ENCODE measurements at regions not wholly inside any gene's neighbourhood (a gene's known extent, or its start where the extent isn't known, plus 50 kb on each side); places are given as distances from the start of the nearest gene placed in this dataset.

DNA sequence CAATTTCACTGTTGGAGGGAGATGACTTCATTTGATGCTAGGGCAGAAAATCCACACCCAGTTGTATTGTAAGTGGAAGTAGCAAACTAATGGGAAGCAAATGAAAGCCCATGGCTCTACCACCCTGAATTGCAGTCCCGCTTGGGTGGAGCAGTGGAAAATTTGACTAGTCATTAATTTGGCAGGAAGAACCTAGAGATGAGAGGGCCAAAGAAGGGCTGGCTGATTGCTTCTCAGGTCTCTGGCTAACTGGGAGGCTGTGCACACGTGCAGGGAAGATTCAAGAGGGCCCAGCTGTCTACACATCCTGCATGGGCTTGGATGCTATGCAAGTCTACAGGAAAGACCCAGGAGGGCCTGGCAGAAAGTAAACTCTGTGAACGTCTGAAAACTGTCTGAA, 466.2 kb downstream of the TFAP2A start:
- no peaks in the 10 kb centered on the region for H3K27me3 ChIP-seq (ENCODE audit: control insufficient read depth in 3 of 3, insufficient read depth in 3 of 3, low read length in 2 of 3)
- ATAC-seq (ENCODE audit: insufficient read depth, low FRiP score) (no peak), DNase-seq (no peak)
- TF ChIP-seq CTCF (IDR thresholded peaks at IDR 0.05; ENCODE audit: control extremely low read depth, extremely low read depth), result no peak
- no peaks in the 10 kb centered on the region for H3K36me3 ChIP-seq (ENCODE audit: control insufficient read depth in 4 of 4, insufficient read depth in 4 of 4, low read length in 4 of 4)
- no peak overlapping the region for H3K27ac ChIP-seq (ENCODE audit: low read depth in 1 of 2, low read length in 1 of 2)
- no peak overlapping the region for H3K9ac ChIP-seq (ENCODE audit: insufficient read depth in 1 of 2, low read length in 2 of 2)
- WGBS, 2 donors, result 59 to 68% methylated on average over 3 of the region's 3 CpGs
- H3K4me1 ChIP-seq (ENCODE audit: control insufficient read depth in 5 of 5, insufficient read depth in 5 of 5, low read length in 5 of 5), result no peaks in the 10 kb centered on the region
- H3K9me3 ChIP-seq (ENCODE audit: control insufficient read depth in 4 of 4, insufficient read depth in 3 of 4, low read length in 3 of 4), result no peaks in the 10 kb centered on the region
- H3K4me3 ChIP-seq, result no peak overlapping the region

- no peak for TF ChIP-seq CTCF (IDR thresholded peaks at IDR 0.05; ENCODE audit: control extremely low read depth, extremely low read depth)
- Histone ChIP-seq H3K27ac (ENCODE audit: low read depth in 1 of 2, low read length in 1 of 2) (no peak overlapping the region), H3K4me3 (no peak overlapping the region), H3K36me3 (ENCODE audit: control insufficient read depth in 4 of 4, insufficient read depth in 4 of 4, low read length in 4 of 4) (no peaks in the 10 kb centered on the region), H3K9ac (ENCODE audit: insufficient read depth in 1 of 2, low read length in 2 of 2) (no peak overlapping the region), H3K27me3 (ENCODE audit: control insufficient read depth in 3 of 3, insufficient read depth in 3 of 3, low read length in 2 of 3) (no peaks in the 10 kb centered on the region), H3K4me1 (ENCODE audit: control insufficient read depth in 5 of 5, insufficient read depth in 5 of 5, low read length in 5 of 5) (no peaks in the 10 kb centered on the region), H3K9me3 (ENCODE audit: control insufficient read depth in 4 of 4, insufficient read depth in 3 of 4, low read length in 3 of 4) (peaks cover 0 to 5% (median 0%) of the 10 kb centered on the region in 4 donors)
- ATAC-seq (ENCODE audit: insufficient read depth, low FRiP score), result no peak
- DNase-seq, result peak in 2 of 3 donors; percentile 45 to 70
- 73% methylated on average over 5 of the region's 5 CpGs for WGBS, 2 donors
These were observed 470.9 kb downstream of the TFAP2A start for GRCh38 chr6:9943986-9944385.

DNA sequence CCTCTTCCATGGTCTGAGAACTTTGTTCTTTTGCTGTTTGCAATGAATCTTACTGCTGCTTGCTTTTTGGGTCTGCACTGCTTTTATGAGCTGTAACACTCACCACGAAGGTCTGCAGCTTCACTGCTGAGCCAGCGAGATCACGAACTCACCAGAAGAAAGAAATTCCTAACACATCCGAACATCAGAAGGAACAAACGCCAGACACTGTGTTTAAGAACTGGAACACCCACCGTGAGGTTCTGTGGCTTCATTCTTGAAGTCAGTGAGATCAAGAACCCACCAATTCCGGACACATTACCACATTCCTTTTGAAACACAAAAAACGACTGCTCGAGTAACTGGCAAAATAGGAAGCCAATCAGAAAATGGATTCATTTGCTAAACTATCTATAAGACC, 471.8 kb downstream of the TFAP2A start:
- H3K27ac ChIP-seq (ENCODE audit: low read depth in 1 of 2, low read length in 1 of 2), result no peak overlapping the region
- 87 to 89% methylated on average over 9 of the region's 9 CpGs for WGBS, 2 donors
- no peak overlapping the region for H3K9ac ChIP-seq (ENCODE audit: insufficient read depth in 1 of 2, low read length in 2 of 2)
- ATAC-seq (ENCODE audit: insufficient read depth, low FRiP score), result no peak
- peaks cover 0 to 5% (median 0%) of the 10 kb centered on the region in 4 donors for H3K9me3 ChIP-seq (ENCODE audit: control insufficient read depth in 4 of 4, insufficient read depth in 3 of 4, low read length in 3 of 4)
- H3K36me3 ChIP-seq (ENCODE audit: control insufficient read depth in 4 of 4, insufficient read depth in 4 of 4, low read length in 4 of 4), result no peaks in the 10 kb centered on the region
- no peak for TF ChIP-seq CTCF (IDR thresholded peaks at IDR 0.05; ENCODE audit: control extremely low read depth, extremely low read depth)
- no peak overlapping the region for H3K4me3 ChIP-seq
- no peaks in the 10 kb centered on the region for H3K27me3 ChIP-seq (ENCODE audit: control insufficient read depth in 3 of 3, insufficient read depth in 3 of 3, low read length in 2 of 3)
- no peaks in the 10 kb centered on the region for H3K4me1 ChIP-seq (ENCODE audit: control insufficient read depth in 5 of 5, insufficient read depth in 5 of 5, low read length in 5 of 5)
- DNase-seq, result no peak

DNA sequence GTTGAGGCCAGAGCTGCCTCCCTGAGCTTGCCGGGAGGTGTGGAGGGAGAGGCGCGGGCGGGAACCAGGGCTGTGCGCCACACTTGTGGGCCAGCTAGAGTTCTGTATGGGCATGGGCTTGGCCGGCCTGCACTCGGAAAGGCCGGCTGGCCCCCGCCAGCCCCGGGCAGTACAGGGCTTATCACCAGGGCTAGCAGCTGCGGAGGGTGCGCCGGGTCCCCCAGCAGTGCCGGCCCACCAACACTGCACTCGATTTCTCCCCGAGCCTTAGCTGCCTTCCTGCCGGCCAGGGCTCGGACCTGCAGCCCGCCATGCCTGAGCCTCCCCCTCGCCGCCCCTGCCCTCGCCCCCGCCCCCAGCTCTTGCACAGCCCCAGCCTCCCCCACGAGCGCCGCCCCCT, 472.7 kb downstream of the TFAP2A start:
- Histone ChIP-seq H3K27me3 (ENCODE audit: control insufficient read depth in 3 of 3, insufficient read depth in 3 of 3, low read length in 2 of 3) (no peaks in the 10 kb centered on the region), H3K27ac (ENCODE audit: low read depth in 1 of 2, low read length in 1 of 2) (no peak overlapping the region), H3K4me3 (no peak overlapping the region), H3K9me3 (ENCODE audit: control insufficient read depth in 4 of 4, insufficient read depth in 3 of 4, low read length in 3 of 4) (peaks cover 0 to 5% (median 0%) of the 10 kb centered on the region in 4 donors), H3K36me3 (ENCODE audit: control insufficient read depth in 4 of 4, insufficient read depth in 4 of 4, low read length in 4 of 4) (no peaks in the 10 kb centered on the region), H3K4me1 (ENCODE audit: control insufficient read depth in 5 of 5, insufficient read depth in 5 of 5, low read length in 5 of 5) (no peaks in the 10 kb centered on the region), H3K9ac (ENCODE audit: insufficient read depth in 1 of 2, low read length in 2 of 2) (no peak overlapping the region)
- DNase-seq (no peak), ATAC-seq (ENCODE audit: insufficient read depth, low FRiP score) (peak; percentile 40)
- 91 to 96% methylated on average over 24 to 26 of the region's 26 CpGs for WGBS, 2 donors
- TF ChIP-seq CTCF (IDR thresholded peaks at IDR 0.05; ENCODE audit: control extremely low read depth, extremely low read depth), result no peak
